ENCODE measurements at regions not wholly inside any gene's neighbourhood (a gene's known extent, or its start where the extent isn't known, plus 50 kb on each side); places are given as distances from the start of the nearest gene placed in this dataset.

- TF ChIP-seq NFE2L2 (IDR thresholded peaks at IDR 0.05; ENCODE audit: low read depth, low read length) (no peak), CTCF (conservative IDR thresholded peaks at IDR 0.05; ENCODE audit: low read depth, low read length) (no peak)
Observed at GRCh38 chr10:130554701-130555410, 418.7 kb downstream of the GLRX3 start.
